CD14-positive monocyte (primary cell): ENCODE measurements at regions not wholly inside any gene's neighbourhood (a gene's known extent, or its start where the extent isn't known, plus 50 kb on each side); places are given as distances from the start of the nearest gene placed in this dataset.
A peak's percentile ranks its signal among the peaks of the same experiment; 100 is the strongest.

Experiments
- DNase-seq, 3 donors: peaks; one replicate each; pipeline ENCODE4 v3.0.0-alpha.2; 2011 to 2022
- H2AFZ ChIP-seq: 2 replicates; pipeline ENCODE4 v1.6.0; 2012; ENCODE audit warnings: mild to moderate bottlenecking, low read depth, low read length, inconsistent platforms; ENCODE audit not compliant: insufficient read depth, poor library complexity, severe bottlenecking
- H3K27ac ChIP-seq, 2 donors: 1 replicate in 1 of 2; 2 replicates in 1 of 2; pipeline ENCODE4 v1.5.1; 2012 to 2013; ENCODE audit warnings: low read length in 2 of 2, control low read depth in 1 of 2, inconsistent platforms in 1 of 2, low read depth in 1 of 2, mild to moderate bottlenecking in 1 of 2
- H3K27me3 ChIP-seq, 2 donors: one replicate each; pipeline versions ENCODE4 v1.6.0 to v1.6.1; 2011 to 2013; ENCODE audit warnings: low read length in 2 of 2; ENCODE audit not compliant: control insufficient read depth in 2 of 2, insufficient read depth in 2 of 2
- H3K36me3 ChIP-seq, 2 donors: replicated peaks in 1 of 2; 1 replicate in 1 of 2; 2 replicates in 1 of 2; pipeline versions ENCODE4 v1.5.1 to v1.6.1; 2012 to 2013; ENCODE audit warnings: low read length in 2 of 2, control low read depth in 1 of 2, inconsistent platforms in 1 of 2, mild to moderate bottlenecking in 1 of 2; ENCODE audit not compliant: insufficient read depth in 2 of 2, control insufficient read depth in 1 of 2
- H3K4me1 ChIP-seq, 2 donors: 1 replicate in 1 of 2; 2 replicates in 1 of 2; pipeline versions ENCODE4 v1.5.1 to v1.6.1; 2012 to 2013; ENCODE audit warnings: low read length in 2 of 2, control low read depth in 1 of 2, inconsistent platforms in 1 of 2, mild to moderate bottlenecking in 1 of 2, moderate library complexity in 1 of 2; ENCODE audit not compliant: insufficient read depth in 2 of 2, control insufficient read depth in 1 of 2
- H3K4me2 ChIP-seq: replicated peaks from 2 replicates; pipeline ENCODE3; 2012; ENCODE audit warnings: low read length, moderate library complexity, mild to moderate bottlenecking; ENCODE audit not compliant: poor library complexity, severe bottlenecking; ENCODE audit errors: extremely low read depth
- H3K4me3 ChIP-seq, 3 experiments: fragments of 200-600 bp in 1 of 3; sonication (generic) in 1 of 3; replicated peaks in 1 of 3; 1 replicate in 2 of 3; 2 replicates in 1 of 3; pipeline ENCODE4 v1.5.1; 2011 to 2013; ENCODE audit warnings: low read length in 3 of 3, mild to moderate bottlenecking in 3 of 3, control low read depth in 2 of 3, low read depth in 2 of 3, inconsistent platforms in 1 of 3, moderate library complexity in 1 of 3
- H3K79me2 ChIP-seq: 2 replicates; pipeline ENCODE4 v1.6.0; 2012; ENCODE audit warnings: mild to moderate bottlenecking, control low read depth, inconsistent platforms, low read length, moderate library complexity; ENCODE audit not compliant: insufficient read depth
- H3K9ac ChIP-seq: 2 replicates; pipeline ENCODE4 v1.6.0; 2017; ENCODE audit warnings: low read length, mild to moderate bottlenecking; ENCODE audit not compliant: insufficient read depth, poor library complexity, severe bottlenecking
- H3K9me3 ChIP-seq, 2 donors: replicated peaks in 1 of 2; 1 replicate in 1 of 2; 2 replicates in 1 of 2; pipeline versions ENCODE4 v1.5.1 to v1.6.1; 2012 to 2013; ENCODE audit warnings: low read length in 2 of 2, control low read depth in 1 of 2; ENCODE audit not compliant: control insufficient read depth in 1 of 2, insufficient read depth in 1 of 2
- H4K20me1 ChIP-seq: 2 replicates; pipeline ENCODE4 v1.6.0; 2012; ENCODE audit warnings: mild to moderate bottlenecking, low read length, control low read depth, moderate library complexity; ENCODE audit not compliant: insufficient read depth
- H3K27ac Mint-ChIP-seq, 7 donors: one replicate each; pipeline ENCODE4 v1.8.0; 2020; ENCODE audit warnings: mild to moderate bottlenecking in 7 of 7, mixed read lengths in 7 of 7, moderate library complexity in 6 of 7, inconsistent platforms in 2 of 7
- H3K27me3 Mint-ChIP-seq, 3 donors: one replicate each; pipeline ENCODE4 v1.8.0; 2021 to 2022; ENCODE audit warnings: low read depth in 3 of 3, mild to moderate bottlenecking in 3 of 3, mixed read lengths in 3 of 3, moderate library complexity in 3 of 3, inconsistent platforms in 1 of 3
- H3K36me3 Mint-ChIP-seq, 2 donors: one replicate each; pipeline ENCODE4 v1.8.0; 2020; ENCODE audit warnings: mixed read lengths in 2 of 2, inconsistent platforms in 1 of 2, mild to moderate bottlenecking in 1 of 2
- H3K4me1 Mint-ChIP-seq: one replicate; pipeline ENCODE4 v1.8.0; 2020; ENCODE audit warnings: mild to moderate bottlenecking, mixed read lengths
- H3K4me3 Mint-ChIP-seq, 2 donors: one replicate each; pipeline ENCODE4 v1.8.0; 2020; ENCODE audit warnings: mild to moderate bottlenecking in 2 of 2, mixed read lengths in 2 of 2, moderate library complexity in 1 of 2
- H3K9me3 Mint-ChIP-seq, 7 donors: one replicate each; pipeline ENCODE4 v1.8.0; 2020 to 2022; ENCODE audit warnings: mixed read lengths in 7 of 7, mild to moderate bottlenecking in 6 of 7, moderate library complexity in 6 of 7, inconsistent platforms in 2 of 7
- CTCF ChIP-seq: fragments of 200-600 bp; IDR thresholded peaks from one replicate; pipeline ENCODE4 v1.8.0; 2022; ENCODE audit warnings: antibody characterized with exemption, mild to moderate bottlenecking
- WGBS: methylation state at CpG from one replicate; pipeline ENCODE4 v1.1.5; 2013; ENCODE audit warnings: missing lambda C conversion rate; ENCODE audit not compliant: insufficient coverage; 5-methylcytosine and 5-hydroxymethylcytosine counted together
- intact Hi-C, 2 donors: fragments of 100-400 bp; cut with micrococcal nuclease; formaldehyde crosslinking; loops; one replicate each; pipeline versions ENCODE4 v1.15.0 to v1.15.1; 2023

- Histone ChIP-seq H3K9me3 (no peaks in the 10 kb centered on the region), H3K4me2 (no peak overlapping the region), H3K27me3 (no peaks in the 10 kb centered on the region), H3K27ac (no peak overlapping the region), H2AFZ (no peak overlapping the region), H3K4me3 (no peak overlapping the region), H3K79me2 (no peaks in the 10 kb centered on the region), H3K9ac (no peak overlapping the region), H3K36me3 (peaks cover 0 to 10% of the 10 kb centered on the region in 2 donors), H3K4me1 (peaks cover 38 to 51% of the 10 kb centered on the region in 2 donors), H4K20me1 (peaks cover 41% of the 10 kb centered on the region)
- Mint-ChIP-seq H3K4me1 (peaks cover 59% of the 10 kb centered on the region), H3K36me3 (peaks cover 15 to 35% of the 10 kb centered on the region in 2 donors), H3K27me3 (peaks cover 0 to 12% (median 2%) of the 10 kb centered on the region in 3 donors), H3K27ac (no peak overlapping the region), H3K9me3 (peaks cover 0 to 2% (median 0%) of the 10 kb centered on the region in 7 donors), H3K4me3 (peak overlapping the region in 1 of 2 donors; percentile 27)
- TF ChIP-seq CTCF: no peak
- intact Hi-C loops: no loop called here
- no peak for DNase-seq
These were observed 346.9 kb upstream of the RGS6 start for GRCh38 chr14:71585361-71585760.

- intact Hi-C loops: no loop called here
- no peak for TF ChIP-seq CTCF
- no peak overlapping the region for H3K9ac ChIP-seq
- H3K27ac Mint-ChIP-seq: peak overlapping the region in 2 of 7 donors; percentile 5 to 13
- peaks cover 15 to 35% of the 10 kb centered on the region in 2 donors for H3K36me3 Mint-ChIP-seq
- peaks cover 0 to 10% of the 10 kb centered on the region in 2 donors for H3K36me3 ChIP-seq
- WGBS: 28% methylated on average over 7 of the region's 14 CpGs
- H3K4me1 Mint-ChIP-seq: peaks cover 59% of the 10 kb centered on the region
- peaks cover 38 to 51% of the 10 kb centered on the region in 2 donors for H3K4me1 ChIP-seq
- no peak overlapping the region for H2AFZ ChIP-seq
- no peaks in the 10 kb centered on the region for H3K79me2 ChIP-seq
- no peaks in the 10 kb centered on the region for H3K27me3 ChIP-seq
- no peak overlapping the region for H3K27ac ChIP-seq
- no peak overlapping the region for H3K4me2 ChIP-seq
- H3K9me3 Mint-ChIP-seq: peaks cover 0 to 2% (median 0%) of the 10 kb centered on the region in 7 donors
- DNase-seq: no peak
- no peaks in the 10 kb centered on the region for H3K9me3 ChIP-seq
- peaks cover 0 to 12% (median 2%) of the 10 kb centered on the region in 3 donors for H3K27me3 Mint-ChIP-seq
- peak overlapping the region; percentile 13 to 42 for H3K4me3 Mint-ChIP-seq
- no peak overlapping the region for H3K4me3 ChIP-seq
- peaks cover 51% of the 10 kb centered on the region for H4K20me1 ChIP-seq
These were observed 345.9 kb upstream of the RGS6 start for GRCh38 chr14:71586131-71586897.
